HepG2 (cell line): ENCODE measurements at regions not wholly inside any gene's neighbourhood (a gene's known extent, or its start where the extent isn't known, plus 50 kb on each side); places are given as distances from the start of the nearest gene placed in this dataset.

Experiments used
- ATAC-seq: fragments of 200-7000 bp; cut with Tn5 transposase; 3 replicates; pipeline ENCODE4 v1.9.1; 2020; ENCODE audit warnings: mild to moderate bottlenecking, moderate library complexity
- BruUV-seq: library from RNA; stranded (reverse); fragments of 400-500 nt; replicated peaks from 2 replicates; lab custom pipeline; 2021; lab: Mats Ljungman, UMichigan
- CTCF ChIA-PET: fragments of 300-600 bp; formaldehyde crosslinking; extraction: SDS; loops from one replicate; lab custom pipeline; 2021; ENCODE audit warnings: low total read pairs, inconsistent platforms, low intra/inter-chr PET ratio; lab: Yijun Ruan, JAX
- POLR2A ChIA-PET: fragments of 350-600 bp; sonication (Branson Sonifier 250); formaldehyde crosslinking; loops from one replicate; lab custom pipeline; 2020; ENCODE audit warnings: antibody characterized with exemption, inconsistent platforms; lab: Yijun Ruan, JAX
- DNase-seq: peaks from one replicate; pipeline ENCODE4 v3.0.0-alpha.2; 2015; ENCODE audit warnings: low spot score
- FAIRE-seq: peaks from 3 replicates; lab custom pipeline; 2011; peaks lifted over from hg19 to GRCh38; lab: Jason Lieb, UNC
- H2AFZ ChIP-seq: one replicate; pipeline ENCODE4 v1.6.1; 2011; ENCODE audit warnings: low read length, inconsistent platforms
- H3K27ac ChIP-seq: fragments of 300-600 bp; 3 replicates; pipeline ENCODE4 v1.8.0; 2011; ENCODE audit warnings: mixed run types, mild to moderate bottlenecking, mixed read lengths, low read length, inconsistent platforms; ENCODE audit not compliant: insufficient read depth; ENCODE audit errors: extremely low read length
- H3K27me3 ChIP-seq, 2 experiments: fragments of 200-600 bp in 1 of 2; 2 replicates in 1 of 2; 3 replicates in 1 of 2; pipeline versions ENCODE4 v1.6.0 to v1.8.0; 2011; ENCODE audit warnings: low read length in 2 of 2, mild to moderate bottlenecking in 2 of 2, moderate library complexity in 2 of 2, inconsistent platforms in 1 of 2; ENCODE audit not compliant: insufficient read depth in 2 of 2, control insufficient read depth in 1 of 2
- H3K36me3 ChIP-seq, 2 experiments: fragments of 200-600 bp in 1 of 2; replicated peaks in 1 of 2; 2 replicates in 1 of 2; 3 replicates in 1 of 2; pipeline versions ENCODE4 v1.5.1 to v1.8.0; 2011; ENCODE audit warnings: low read length in 2 of 2, inconsistent platforms in 1 of 2; ENCODE audit not compliant: insufficient read depth in 2 of 2, control insufficient read depth in 1 of 2
- H3K4me1 ChIP-seq: 2 replicates; pipeline ENCODE4 v1.5.1; 2012; ENCODE audit warnings: low read length, inconsistent platforms; ENCODE audit not compliant: insufficient read depth
- H3K4me2 ChIP-seq: 2 replicates; pipeline ENCODE4 v1.6.0; 2011; ENCODE audit warnings: low read depth, low read length, inconsistent platforms
- H3K4me3 ChIP-seq, 3 experiments: fragments of 200-600 bp in 1 of 3; sonication (generic), shearing (Covaris generic) in 1 of 3; replicated peaks in 1 of 3; 2 replicates each; pipeline ENCODE4 v1.5.1; 2011 to 2016; ENCODE audit warnings: low read length in 3 of 3, inconsistent platforms in 2 of 3, low read depth in 2 of 3, mild to moderate bottlenecking in 2 of 3, control low read depth in 1 of 3, mixed read lengths in 1 of 3; ENCODE audit not compliant: insufficient read depth in 1 of 3
- H3K79me2 ChIP-seq: one replicate; pipeline ENCODE4 v1.6.1; 2011; ENCODE audit warnings: low read length, inconsistent platforms; ENCODE audit not compliant: insufficient read depth
- H3K9ac ChIP-seq: 2 replicates; pipeline ENCODE4 v1.6.0; 2011; ENCODE audit warnings: mild to moderate bottlenecking, low read depth, low read length, inconsistent platforms; ENCODE audit not compliant: insufficient read depth
- H3K9me3 ChIP-seq: 2 replicates; pipeline ENCODE4 v1.5.1; 2012; ENCODE audit warnings: mild to moderate bottlenecking, low read length
- H4K20me1 ChIP-seq: 2 replicates; pipeline ENCODE4 v1.6.0; 2011; ENCODE audit warnings: inconsistent platforms, mild to moderate bottlenecking, low read length, moderate library complexity; ENCODE audit not compliant: insufficient read depth
- GABPA ChIP-seq, 2 experiments: IDR thresholded peaks; 2 replicates each; pipeline ENCODE4 v1.6.1; 2011 to 2016; ENCODE audit warnings: low read depth in 2 of 2, low read length in 1 of 2, missing biosample characterization in 1 of 2, missing genetic modification characterization in 1 of 2
- RELA ChIP-seq: sonication (generic); formaldehyde crosslinking; IDR thresholded peaks from 2 replicates; pipeline ENCODE4 v1.4.0; 2020; ENCODE audit warnings: missing genetic modification reagents
- SETDB1 ChIP-seq: sonication (generic); formaldehyde crosslinking; IDR thresholded peaks from 2 replicates; pipeline ENCODE4 v1.5.1; 2020; ENCODE audit warnings: missing genetic modification reagents, mild to moderate bottlenecking, borderline replicate concordance
- SP4 ChIP-seq: sonication (generic); formaldehyde crosslinking; IDR thresholded peaks from 2 replicates; pipeline ENCODE4 v1.8.1; 2023; ENCODE audit warnings: mild to moderate bottlenecking, missing genetic modification reagents
- TARDBP ChIP-seq: sonication (generic); formaldehyde crosslinking; IDR thresholded peaks from 2 replicates; pipeline ENCODE4 v1.8.0; 2022; ENCODE audit warnings: mild to moderate bottlenecking, missing genetic modification reagents
- ZNF251 ChIP-seq: sonication (generic); formaldehyde crosslinking; IDR thresholded peaks from 2 replicates; pipeline ENCODE4 v1.9.0; 2021; ENCODE audit warnings: mild to moderate bottlenecking, missing genetic modification reagents
- WGBS: methylation state at CpG from one replicate; pipeline ENCODE4 v1.1.6; 2017; ENCODE audit warnings: low lambda C conversion rate; 5-methylcytosine and 5-hydroxymethylcytosine counted together
- in situ Hi-C: cut with HindIII; loops from 2 replicates; pipeline ENCODE4 v1.10.0; 2017; ENCODE audit warnings: low pct_unique_long_range_greater_than_20kb; ENCODE audit not compliant: extremely low pct_ligation_motif_present
- intact Hi-C: fragments of 100-400 bp; cut with micrococcal nuclease; formaldehyde crosslinking; loops from one replicate; pipeline ENCODE4 v1.10.0; 2022; ENCODE audit not compliant: unreplicated experiment
- TF ChIP-seq, protein P1 (sequence below): sonication (generic); formaldehyde crosslinking; IDR thresholded peaks from 2 replicates; pipeline ENCODE4 v1.4.0; 2020; ENCODE audit warnings: mild to moderate bottlenecking, missing genetic modification reagents, borderline replicate concordance

DNA sequence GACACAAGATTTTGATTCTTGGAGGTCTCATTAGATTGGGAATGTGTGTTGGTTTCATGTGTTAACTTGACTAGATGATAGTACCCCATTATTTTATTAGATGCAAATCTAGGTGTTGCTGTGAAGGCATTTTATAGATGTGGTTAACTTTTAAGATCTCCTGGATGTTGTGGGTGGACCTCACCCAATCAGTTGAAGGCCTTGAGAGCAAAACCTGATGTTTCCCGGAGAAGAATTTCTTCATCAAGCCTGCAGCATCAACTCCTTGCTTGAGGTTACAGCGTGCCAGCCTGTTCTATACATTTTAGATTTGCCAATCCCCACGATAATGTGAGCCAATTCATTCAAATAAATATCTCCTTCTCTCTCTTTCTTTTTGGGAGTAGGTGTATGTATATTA lies 66.8 kb upstream of the EXOC2 start:
- DNase-seq (no peak), FAIRE-seq (no peak), ATAC-seq (no peak)
- Histone ChIP-seq H3K27me3 (peaks cover 2 to 68% of the 10 kb centered on the region in 2 experiments; a peak in 4 of 5 replicates), H3K79me2 (no peaks in the 10 kb centered on the region), H3K4me3 (no peak overlapping the region), H3K9ac (no peak overlapping the region), H3K36me3 (no peaks in the 10 kb centered on the region; a peak in 1 of 5 replicates), H4K20me1 (no peaks in the 10 kb centered on the region), H2AFZ (no peak overlapping the region), H3K27ac (no peak overlapping the region), H3K4me2 (no peak overlapping the region), H3K9me3 (no peaks in the 10 kb centered on the region), H3K4me1 (no peaks in the 10 kb centered on the region; the same call in 1 of the 2 replicates)
- ChIA-PET CTCF (no interaction called here), POLR2A (no interaction called here)
- WGBS: 3% methylated on average over 3 of the region's 3 CpGs
- in situ Hi-C loops: no loop called here
- intact Hi-C loops: no loop called here
- TF ChIP-seq ZNF251 (CRISPR knock-in tag): no peak
- TF ChIP-seq SETDB1 (CRISPR knock-in tag): no peak
- TF ChIP-seq, protein P1, sequence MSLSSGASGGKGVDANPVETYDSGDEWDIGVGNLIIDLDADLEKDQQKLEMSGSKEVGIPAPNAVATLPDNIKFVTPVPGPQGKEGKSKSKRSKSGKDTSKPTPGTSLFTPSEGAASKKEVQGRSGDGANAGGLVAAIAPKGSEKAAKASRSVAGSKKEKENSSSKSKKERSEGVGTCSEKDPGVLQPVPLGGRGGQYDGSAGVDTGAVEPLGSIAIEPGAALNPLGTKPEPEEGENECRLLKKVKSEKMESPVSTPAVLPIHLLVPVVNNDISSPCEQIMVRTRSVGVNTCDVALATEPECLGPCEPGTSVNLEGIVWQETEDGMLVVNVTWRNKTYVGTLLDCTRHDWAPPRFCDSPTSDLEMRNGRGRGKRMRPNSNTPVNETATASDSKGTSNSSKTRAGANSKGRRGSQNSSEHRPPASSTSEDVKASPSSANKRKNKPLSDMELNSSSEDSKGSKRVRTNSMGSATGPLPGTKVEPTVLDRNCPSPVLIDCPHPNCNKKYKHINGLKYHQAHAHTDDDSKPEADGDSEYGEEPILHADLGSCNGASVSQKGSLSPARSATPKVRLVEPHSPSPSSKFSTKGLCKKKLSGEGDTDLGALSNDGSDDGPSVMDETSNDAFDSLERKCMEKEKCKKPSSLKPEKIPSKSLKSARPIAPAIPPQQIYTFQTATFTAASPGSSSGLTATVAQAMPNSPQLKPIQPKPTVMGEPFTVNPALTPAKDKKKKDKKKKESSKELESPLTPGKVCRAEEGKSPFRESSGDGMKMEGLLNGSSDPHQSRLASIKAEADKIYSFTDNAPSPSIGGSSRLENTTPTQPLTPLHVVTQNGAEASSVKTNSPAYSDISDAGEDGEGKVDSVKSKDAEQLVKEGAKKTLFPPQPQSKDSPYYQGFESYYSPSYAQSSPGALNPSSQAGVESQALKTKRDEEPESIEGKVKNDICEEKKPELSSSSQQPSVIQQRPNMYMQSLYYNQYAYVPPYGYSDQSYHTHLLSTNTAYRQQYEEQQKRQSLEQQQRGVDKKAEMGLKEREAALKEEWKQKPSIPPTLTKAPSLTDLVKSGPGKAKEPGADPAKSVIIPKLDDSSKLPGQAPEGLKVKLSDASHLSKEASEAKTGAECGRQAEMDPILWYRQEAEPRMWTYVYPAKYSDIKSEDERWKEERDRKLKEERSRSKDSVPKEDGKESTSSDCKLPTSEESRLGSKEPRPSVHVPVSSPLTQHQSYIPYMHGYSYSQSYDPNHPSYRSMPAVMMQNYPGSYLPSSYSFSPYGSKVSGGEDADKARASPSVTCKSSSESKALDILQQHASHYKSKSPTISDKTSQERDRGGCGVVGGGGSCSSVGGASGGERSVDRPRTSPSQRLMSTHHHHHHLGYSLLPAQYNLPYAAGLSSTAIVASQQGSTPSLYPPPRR (CRISPR knock-in tag): no peak
- TF ChIP-seq RELA (CRISPR knock-in tag): no peak
- TF ChIP-seq GABPA (IDR thresholded peaks at IDR 0.05; ENCODE audit: low read depth, low read length): no peak
- no peak for TF ChIP-seq GABPA (CRISPR knock-in tag; IDR thresholded peaks at IDR 0.05; ENCODE audit: low read depth)
- TF ChIP-seq TARDBP (CRISPR knock-in tag): no peak
- no peak for TF ChIP-seq SP4 (CRISPR knock-in tag)
- BruUV-seq: no TSS peak
